ENCODE measurements at regions not wholly inside any gene's neighbourhood (a gene's known extent, or its start where the extent isn't known, plus 50 kb on each side); places are given as distances from the start of the nearest gene placed in this dataset.
"Not testable (repeated sequence)": the region's sequence is repeated elsewhere in the genome, so short reads cannot be mapped to it uniquely, and the experiment has no call there.

- no peaks in the 10 kb centered on the region for H3K9me2 ChIP-seq (replicated peaks; ENCODE audit: low read depth, low read length)
- no peaks in the 10 kb centered on the region for H3K27me3 ChIP-seq (ENCODE audit: insufficient read depth, low read length, poor library complexity, severe bottlenecking)
- H4K20me1 ChIP-seq (ENCODE audit: insufficient read depth, low read length, poor library complexity, severe bottlenecking): no peaks in the 10 kb centered on the region
- H3K9ac ChIP-seq (ENCODE audit: low read depth, low read length, poor library complexity, severe bottlenecking): no peak overlapping the region
- H3K4me3 ChIP-seq (ENCODE audit: low read length, poor library complexity, severe bottlenecking): no peak overlapping the region
- TF ChIP-seq EZH2phosphoT487 (IDR thresholded peaks at IDR 0.05; ENCODE audit: borderline replicate concordance) (no peak), CTCF (conservative IDR thresholded peaks at IDR 0.05; ENCODE audit: low read length) (no peak)
- H3K9me3 ChIP-seq (ENCODE audit: insufficient read depth, low read depth, low read length): peaks cover 2% of the 10 kb centered on the region; the same call in 1 of the 2 replicates
- no peaks in the 10 kb centered on the region for H3K36me3 ChIP-seq (ENCODE audit: insufficient read depth, low read length)
- H3K79me2 ChIP-seq (ENCODE audit: insufficient read depth, low read length): no peaks in the 10 kb centered on the region
- H3K4me2 ChIP-seq (ENCODE audit: low read depth, low read length, poor library complexity, severe bottlenecking): no peak overlapping the region
- no peaks in the 10 kb centered on the region for H3K4me1 ChIP-seq (ENCODE audit: insufficient read depth, low read length, poor library complexity, severe bottlenecking)
- no peak overlapping the region for H2AFZ ChIP-seq (ENCODE audit: low read length)
- no peaks in the 10 kb centered on the region for H3F3A ChIP-seq (ENCODE audit: low read depth)
Observed at GRCh38 chr2:121152861-121153260, 132.1 kb downstream of the TFCP2L1 start.

GRCh38 chr2:121153516-121153915, 131.5 kb downstream of the TFCP2L1 start:
- Histone ChIP-seq H3K27me3 (ENCODE audit: insufficient read depth, low read length, poor library complexity, severe bottlenecking) (no peaks in the 10 kb centered on the region), H3K9ac (ENCODE audit: low read depth, low read length, poor library complexity, severe bottlenecking) (no peak overlapping the region), H3K4me1 (ENCODE audit: insufficient read depth, low read length, poor library complexity, severe bottlenecking) (no peaks in the 10 kb centered on the region)

GRCh38 chr2:121155502-121156056, 129.4 kb downstream of the TFCP2L1 start:
- H3K4me2 ChIP-seq (ENCODE audit: low read depth, low read length, poor library complexity, severe bottlenecking): no peak overlapping the region
- H3K4me3 ChIP-seq (ENCODE audit: low read length, poor library complexity, severe bottlenecking): no peak overlapping the region
- no peaks in the 10 kb centered on the region for H4K20me1 ChIP-seq (ENCODE audit: insufficient read depth, low read length, poor library complexity, severe bottlenecking)
- no peaks in the 10 kb centered on the region for H3K4me1 ChIP-seq (ENCODE audit: insufficient read depth, low read length, poor library complexity, severe bottlenecking)
- no peak overlapping the region for H2AFZ ChIP-seq (ENCODE audit: low read length)
- no peaks in the 10 kb centered on the region for H3K36me3 ChIP-seq (ENCODE audit: insufficient read depth, low read length)
- no peaks in the 10 kb centered on the region for H3K27me3 ChIP-seq (ENCODE audit: insufficient read depth, low read length, poor library complexity, severe bottlenecking)
- no peaks in the 10 kb centered on the region for H3K79me2 ChIP-seq (ENCODE audit: insufficient read depth, low read length)
- peaks cover 4% of the 10 kb centered on the region; the same call in 1 of the 2 replicates for H3K9me3 ChIP-seq (ENCODE audit: insufficient read depth, low read depth, low read length)
- H3F3A ChIP-seq (ENCODE audit: low read depth): no peaks in the 10 kb centered on the region
- no peak for TF ChIP-seq CTCF (conservative IDR thresholded peaks at IDR 0.05; ENCODE audit: low read length)
- no peak for TF ChIP-seq EZH2phosphoT487 (IDR thresholded peaks at IDR 0.05; ENCODE audit: borderline replicate concordance)
- no peaks in the 10 kb centered on the region for H3K9me2 ChIP-seq (replicated peaks; ENCODE audit: low read depth, low read length)
- no peak overlapping the region for H3K9ac ChIP-seq (ENCODE audit: low read depth, low read length, poor library complexity, severe bottlenecking)

More at GRCh38 chr2:121153516-121153915, 131.5 kb downstream of the TFCP2L1 start:
- TF ChIP-seq CTCF (conservative IDR thresholded peaks at IDR 0.05; ENCODE audit: low read length) (no peak), EZH2phosphoT487 (IDR thresholded peaks at IDR 0.05; ENCODE audit: borderline replicate concordance) (no peak)
- Histone ChIP-seq H3K79me2 (ENCODE audit: insufficient read depth, low read length) (no peaks in the 10 kb centered on the region), H3K9me3 (ENCODE audit: insufficient read depth, low read depth, low read length) (peaks cover 4% of the 10 kb centered on the region; the same call in 1 of the 2 replicates), H3K9me2 (replicated peaks; ENCODE audit: low read depth, low read length) (no peaks in the 10 kb centered on the region), H3F3A (ENCODE audit: low read depth) (no peaks in the 10 kb centered on the region), H3K4me3 (ENCODE audit: low read length, poor library complexity, severe bottlenecking) (no peak overlapping the region), H3K4me2 (ENCODE audit: low read depth, low read length, poor library complexity, severe bottlenecking) (no peak overlapping the region), H3K36me3 (ENCODE audit: insufficient read depth, low read length) (no peaks in the 10 kb centered on the region), H4K20me1 (ENCODE audit: insufficient read depth, low read length, poor library complexity, severe bottlenecking) (no peaks in the 10 kb centered on the region), H2AFZ (ENCODE audit: low read length) (no peak overlapping the region)

- H4K20me1 ChIP-seq (ENCODE audit: insufficient read depth, low read length, poor library complexity, severe bottlenecking); H3K9ac ChIP-seq (ENCODE audit: low read depth, low read length, poor library complexity, severe bottlenecking); H3K4me3 ChIP-seq (ENCODE audit: low read length, poor library complexity, severe bottlenecking); H3K79me2 ChIP-seq (ENCODE audit: insufficient read depth, low read length); H3F3A ChIP-seq (ENCODE audit: low read depth); H3K4me1 ChIP-seq (ENCODE audit: insufficient read depth, low read length, poor library complexity, severe bottlenecking); H2AFZ ChIP-seq (ENCODE audit: low read length); H3K36me3 ChIP-seq (ENCODE audit: insufficient read depth, low read length); H3K4me2 ChIP-seq (ENCODE audit: low read depth, low read length, poor library complexity, severe bottlenecking); H3K9me3 ChIP-seq (ENCODE audit: insufficient read depth, low read depth, low read length); H3K27me3 ChIP-seq (ENCODE audit: insufficient read depth, low read length, poor library complexity, severe bottlenecking); H3K9me2 ChIP-seq (replicated peaks; ENCODE audit: low read depth, low read length): not testable (repeated sequence)
Observed at GRCh38 chr2:121157481-121157880, 127.5 kb downstream of the TFCP2L1 start.
